ENCODE measurements at regions not wholly inside any gene's neighbourhood (a gene's known extent, or its start where the extent isn't known, plus 50 kb on each side); places are given as distances from the start of the nearest gene placed in this dataset.
"Not testable (repeated sequence)": the region's sequence is repeated elsewhere in the genome, so short reads cannot be mapped to it uniquely, and the experiment has no call there.

DNA sequence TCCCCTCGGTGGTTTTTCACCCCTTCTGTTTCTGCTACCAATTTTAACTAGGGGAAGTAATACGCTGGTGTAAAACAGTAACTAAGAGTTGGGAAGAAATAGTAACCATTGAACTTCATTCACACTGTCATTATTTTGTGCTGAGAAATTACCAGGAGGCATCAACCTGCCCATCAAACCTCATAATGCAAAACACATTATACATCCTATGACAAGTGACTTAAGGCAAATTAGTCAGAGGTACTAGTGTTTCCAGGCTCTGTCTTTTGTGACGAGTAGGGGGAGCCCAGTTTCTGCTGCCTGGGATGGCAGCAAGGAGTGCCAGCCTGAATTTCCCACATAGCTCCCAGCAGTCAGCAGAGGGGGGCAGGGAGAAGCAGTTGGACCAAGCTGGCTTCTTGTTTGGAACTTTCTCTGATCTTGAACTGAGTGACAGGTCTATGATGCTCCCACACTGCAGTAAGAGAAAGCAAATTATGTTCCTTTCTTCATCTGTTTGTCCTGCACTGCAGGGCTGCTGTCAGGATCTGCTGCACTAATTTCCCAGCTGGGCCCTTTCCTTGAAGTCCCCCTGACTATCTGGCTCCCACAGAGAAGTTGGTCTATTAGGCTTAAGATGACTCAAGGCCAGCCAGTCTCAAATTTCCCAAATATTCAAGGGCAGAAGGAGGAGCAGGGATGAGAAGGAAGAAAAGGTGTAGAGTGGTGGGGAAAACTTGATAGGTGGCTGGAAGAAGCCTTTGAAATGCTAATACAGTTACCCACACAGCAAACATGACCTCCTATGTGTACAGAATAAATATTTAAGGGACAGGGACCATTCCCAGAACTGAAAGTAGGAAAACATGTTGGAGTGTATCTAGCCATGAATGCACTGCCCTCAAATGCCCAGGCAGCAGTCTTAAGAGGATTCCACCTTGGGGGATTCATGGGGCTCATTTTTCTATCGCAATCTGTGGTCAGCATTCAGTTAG lies 322.8 kb downstream of the SEC16B start:
- no peak for DNase-seq (ENCODE audit: low read depth in 2 of 2)
- TF ChIP-seq, protein P1, sequence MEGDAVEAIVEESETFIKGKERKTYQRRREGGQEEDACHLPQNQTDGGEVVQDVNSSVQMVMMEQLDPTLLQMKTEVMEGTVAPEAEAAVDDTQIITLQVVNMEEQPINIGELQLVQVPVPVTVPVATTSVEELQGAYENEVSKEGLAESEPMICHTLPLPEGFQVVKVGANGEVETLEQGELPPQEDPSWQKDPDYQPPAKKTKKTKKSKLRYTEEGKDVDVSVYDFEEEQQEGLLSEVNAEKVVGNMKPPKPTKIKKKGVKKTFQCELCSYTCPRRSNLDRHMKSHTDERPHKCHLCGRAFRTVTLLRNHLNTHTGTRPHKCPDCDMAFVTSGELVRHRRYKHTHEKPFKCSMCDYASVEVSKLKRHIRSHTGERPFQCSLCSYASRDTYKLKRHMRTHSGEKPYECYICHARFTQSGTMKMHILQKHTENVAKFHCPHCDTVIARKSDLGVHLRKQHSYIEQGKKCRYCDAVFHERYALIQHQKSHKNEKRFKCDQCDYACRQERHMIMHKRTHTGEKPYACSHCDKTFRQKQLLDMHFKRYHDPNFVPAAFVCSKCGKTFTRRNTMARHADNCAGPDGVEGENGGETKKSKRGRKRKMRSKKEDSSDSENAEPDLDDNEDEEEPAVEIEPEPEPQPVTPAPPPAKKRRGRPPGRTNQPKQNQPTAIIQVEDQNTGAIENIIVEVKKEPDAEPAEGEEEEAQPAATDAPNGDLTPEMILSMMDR (conservative IDR thresholded peaks at IDR 0.05 in 1 of 2, IDR thresholded peaks at IDR 0.05 in 1 of 2; ENCODE audit: low read depth in 1 of 2, low read length in 2 of 2), result no peak
- no peak for TF ChIP-seq EZH2 (IDR thresholded peaks at IDR 0.05; ENCODE audit: low read length, missing control alignments)
- H3K4me2 ChIP-seq (ENCODE audit: extremely low read depth, insufficient read depth, low read length), result no peak overlapping the region

DNA sequence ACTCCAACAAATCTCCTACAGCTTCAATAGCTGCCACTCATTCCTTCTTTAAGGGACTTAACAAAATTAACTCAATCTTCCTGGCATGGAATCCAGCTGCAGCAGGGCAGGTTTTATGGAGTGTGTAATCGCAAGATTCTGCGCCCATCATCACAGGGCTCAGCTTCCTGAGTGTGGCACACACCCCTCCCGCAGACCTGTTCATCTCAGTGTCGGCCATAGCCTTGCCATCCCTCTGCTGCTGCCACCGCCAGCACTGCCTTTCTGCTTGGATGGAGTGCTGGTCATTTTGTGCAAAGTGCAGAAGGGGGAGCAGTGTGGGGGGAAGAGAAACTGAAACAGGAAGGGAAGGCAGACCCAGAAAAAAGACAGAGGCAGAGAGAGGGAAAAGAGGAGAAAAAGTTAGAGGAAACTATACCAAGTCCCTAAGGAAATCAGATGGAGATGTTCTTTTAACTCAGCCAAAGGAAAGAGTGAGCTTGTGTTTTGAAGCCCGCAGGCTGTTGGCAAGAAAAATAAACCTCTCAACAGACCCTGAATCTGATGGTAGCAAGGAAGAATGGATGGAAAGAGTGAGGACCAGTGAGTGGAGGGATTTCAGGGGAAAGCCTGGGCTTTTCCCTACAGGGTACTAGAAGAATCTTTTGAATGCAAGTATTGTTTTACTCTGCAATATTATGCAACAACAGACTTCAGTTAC lies 324.2 kb downstream of the SEC16B start:
- Histone ChIP-seq H3K4me3 (replicated peaks in 1 of 4; ENCODE audit: control extremely low read depth in 1 of 4, insufficient read depth in 1 of 4, low read depth in 3 of 4, low read length in 4 of 4) (no peak overlapping the region), H3K9ac (ENCODE audit: insufficient read depth, low read length) (no peak overlapping the region), H3K4me2 (ENCODE audit: extremely low read depth, insufficient read depth, low read length) (no peak overlapping the region), H3K27me3 (ENCODE audit: control insufficient read depth, insufficient read depth, low read length) (no peaks in the 10 kb centered on the region), H3K79me2 (ENCODE audit: control insufficient read depth, insufficient read depth, low read length) (no peaks in the 10 kb centered on the region), H3K36me3 (ENCODE audit: control insufficient read depth, insufficient read depth, low read length) (no peaks in the 10 kb centered on the region), H3K4me1 (ENCODE audit: control insufficient read depth, extremely low read depth, insufficient read depth, low read length) (no peaks in the 10 kb centered on the region), H3K9me3 (ENCODE audit: control insufficient read depth, insufficient read depth, low read depth, low read length) (no peaks in the 10 kb centered on the region), H4K20me1 (ENCODE audit: control insufficient read depth, extremely low read depth, insufficient read depth, low read length) (no peaks in the 10 kb centered on the region), H3K27ac (ENCODE audit: insufficient read depth, low read length) (no peak overlapping the region), H2AFZ (ENCODE audit: low read length) (no peak overlapping the region)
- DNase-seq (ENCODE audit: low read depth in 2 of 2), result no peak
- no peak for TF ChIP-seq EZH2 (IDR thresholded peaks at IDR 0.05; ENCODE audit: low read length, missing control alignments)
- TF ChIP-seq, protein P1 (conservative IDR thresholded peaks at IDR 0.05 in 1 of 2, IDR thresholded peaks at IDR 0.05 in 1 of 2; ENCODE audit: low read depth in 1 of 2, low read length in 2 of 2), result no peak

More for the DNA sequence above, 322.8 kb downstream of the SEC16B start:
- H3K27me3 ChIP-seq (ENCODE audit: control insufficient read depth, insufficient read depth, low read length), result no peaks in the 10 kb centered on the region
- H3K4me1 ChIP-seq (ENCODE audit: control insufficient read depth, extremely low read depth, insufficient read depth, low read length), result no peaks in the 10 kb centered on the region
- no peak overlapping the region for H2AFZ ChIP-seq (ENCODE audit: low read length)
- no peaks in the 10 kb centered on the region for H3K36me3 ChIP-seq (ENCODE audit: control insufficient read depth, insufficient read depth, low read length)
- H3K4me3 ChIP-seq (replicated peaks in 1 of 4; ENCODE audit: control extremely low read depth in 1 of 4, insufficient read depth in 1 of 4, low read depth in 3 of 4, low read length in 4 of 4), result no peak overlapping the region
- H3K9ac ChIP-seq (ENCODE audit: insufficient read depth, low read length), result no peak overlapping the region
- no peaks in the 10 kb centered on the region for H3K79me2 ChIP-seq (ENCODE audit: control insufficient read depth, insufficient read depth, low read length)
- no peaks in the 10 kb centered on the region for H4K20me1 ChIP-seq (ENCODE audit: control insufficient read depth, extremely low read depth, insufficient read depth, low read length)
- no peak overlapping the region for H3K27ac ChIP-seq (ENCODE audit: insufficient read depth, low read length)
- no peaks in the 10 kb centered on the region for H3K9me3 ChIP-seq (ENCODE audit: control insufficient read depth, insufficient read depth, low read depth, low read length)

DNA sequence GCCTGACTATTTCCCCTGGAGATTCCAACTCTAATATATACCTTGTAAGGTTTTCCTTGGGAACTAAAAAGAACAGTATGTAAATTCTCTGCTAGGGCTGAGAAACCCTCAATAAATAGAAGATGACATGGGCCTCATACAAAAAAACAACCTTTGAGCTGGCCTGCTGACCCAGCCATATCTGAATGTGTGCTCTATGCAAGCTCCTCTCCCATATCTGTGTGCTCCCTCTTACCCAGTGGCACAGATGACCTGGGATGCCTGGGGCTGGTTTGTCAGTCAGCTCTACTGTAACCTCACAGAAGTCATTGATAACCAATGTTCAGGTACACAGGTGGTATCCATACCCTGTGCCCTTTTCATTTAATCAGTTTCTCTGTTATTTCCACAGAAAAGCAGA lies 329.2 kb downstream of the SEC16B start:
- Histone ChIP-seq H2AFZ (ENCODE audit: low read length) (no peak overlapping the region), H3K4me3 (replicated peaks in 1 of 4; ENCODE audit: control extremely low read depth in 1 of 4, insufficient read depth in 1 of 4, low read depth in 3 of 4, low read length in 4 of 4) (no peak overlapping the region), H3K4me2 (ENCODE audit: extremely low read depth, insufficient read depth, low read length) (no peak overlapping the region), H3K27ac (ENCODE audit: insufficient read depth, low read length) (no peak overlapping the region), H3K9ac (ENCODE audit: insufficient read depth, low read length) (no peak overlapping the region), H3K4me1 (ENCODE audit: control insufficient read depth, extremely low read depth, insufficient read depth, low read length) (no peaks in the 10 kb centered on the region), H3K79me2 (ENCODE audit: control insufficient read depth, insufficient read depth, low read length) (no peaks in the 10 kb centered on the region), H3K9me3 (ENCODE audit: control insufficient read depth, insufficient read depth, low read depth, low read length) (no peaks in the 10 kb centered on the region), H3K27me3 (ENCODE audit: control insufficient read depth, insufficient read depth, low read length) (no peaks in the 10 kb centered on the region), H4K20me1 (ENCODE audit: control insufficient read depth, extremely low read depth, insufficient read depth, low read length) (no peaks in the 10 kb centered on the region), H3K36me3 (ENCODE audit: control insufficient read depth, insufficient read depth, low read length) (no peaks in the 10 kb centered on the region)
- DNase-seq (ENCODE audit: low read depth in 2 of 2), result no peak
- no peak for TF ChIP-seq EZH2 (IDR thresholded peaks at IDR 0.05; ENCODE audit: low read length, missing control alignments)
- TF ChIP-seq, protein P1 (conservative IDR thresholded peaks at IDR 0.05 in 1 of 2, IDR thresholded peaks at IDR 0.05 in 1 of 2; ENCODE audit: low read depth in 1 of 2, low read length in 2 of 2), result no peak

DNA sequence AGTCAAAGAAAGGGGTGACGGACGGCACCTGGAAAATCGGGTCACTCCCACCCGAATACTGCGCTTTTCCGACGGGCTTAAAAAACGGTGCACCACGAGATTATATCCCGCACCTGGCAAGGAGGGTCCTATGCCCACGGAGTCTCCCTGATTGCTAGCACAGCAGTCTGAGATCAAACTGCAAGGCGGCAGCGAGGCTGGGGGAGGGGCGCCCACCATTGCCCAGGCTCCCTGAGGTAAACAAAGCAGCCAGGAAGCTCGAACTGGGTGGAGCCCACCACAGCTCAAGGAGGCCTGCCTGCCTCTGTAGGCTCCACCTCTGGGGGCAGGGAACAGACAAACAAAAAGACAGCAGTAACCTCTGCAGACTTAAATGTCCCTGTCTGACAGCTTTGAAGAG lies 335.7 kb downstream of the SEC16B start:
- H3K4me1 ChIP-seq (ENCODE audit: control insufficient read depth, extremely low read depth, insufficient read depth, low read length); H3K4me3 ChIP-seq (replicated peaks in 1 of 4; ENCODE audit: control extremely low read depth in 1 of 4, insufficient read depth in 1 of 4, low read depth in 3 of 4, low read length in 4 of 4); H3K27ac ChIP-seq (ENCODE audit: insufficient read depth, low read length); H3K36me3 ChIP-seq (ENCODE audit: control insufficient read depth, insufficient read depth, low read length); H4K20me1 ChIP-seq (ENCODE audit: control insufficient read depth, extremely low read depth, insufficient read depth, low read length); H2AFZ ChIP-seq (ENCODE audit: low read length); H3K4me2 ChIP-seq (ENCODE audit: extremely low read depth, insufficient read depth, low read length); H3K9me3 ChIP-seq (ENCODE audit: control insufficient read depth, insufficient read depth, low read depth, low read length); H3K79me2 ChIP-seq (ENCODE audit: control insufficient read depth, insufficient read depth, low read length); DNase-seq (ENCODE audit: low read depth in 2 of 2); H3K27me3 ChIP-seq (ENCODE audit: control insufficient read depth, insufficient read depth, low read length); H3K9ac ChIP-seq (ENCODE audit: insufficient read depth, low read length): not testable (repeated sequence)
